Activated CD8-positive, alpha-beta memory T cell treated with anti-CD3 and anti-CD28 coated beads, Interleukin-2, amount 10 ng/mL, durations not matched to agents 7 days and 5 days (primary cell): ENCODE measurements at regions not wholly inside any gene's neighbourhood (a gene's known extent, or its start where the extent isn't known, plus 50 kb on each side); places are given as distances from the start of the nearest gene placed in this dataset.

Experiments used
- ATAC-seq: fragments of 150-1000 bp; cut with Tn5 transposase; one replicate; pipeline ENCODE4 v1.10.0; 2021; ENCODE audit warnings: moderate library complexity
- CTCF ChIA-PET: fragments of 350-600 bp; sonication (Branson Sonifier 250); formaldehyde crosslinking; loops from one replicate; lab custom pipeline; 2021; ENCODE audit warnings: antibody characterized with exemption; lab: Charles Lee
- DNase-seq: peaks from one replicate; pipeline ENCODE4 v3.0.0-alpha.2; 2020
- H3K27ac Mint-ChIP-seq: one replicate; pipeline ENCODE4 v1.8.0; 2021; ENCODE audit warnings: mild to moderate bottlenecking, mixed read lengths
- H3K27me3 Mint-ChIP-seq: one replicate; pipeline ENCODE4 v1.8.0; 2021; ENCODE audit warnings: mixed read lengths
- H3K36me3 Mint-ChIP-seq: one replicate; pipeline ENCODE4 v1.8.0; 2021; ENCODE audit warnings: mild to moderate bottlenecking, mixed read lengths
- H3K4me1 Mint-ChIP-seq: one replicate; pipeline ENCODE4 v1.8.0; 2021; ENCODE audit warnings: mixed read lengths
- H3K4me3 Mint-ChIP-seq: one replicate; pipeline ENCODE4 v1.8.0; 2021; ENCODE audit warnings: mild to moderate bottlenecking, moderate library complexity, mixed read lengths
- H3K9me3 Mint-ChIP-seq: one replicate; pipeline ENCODE4 v1.8.0; 2022; ENCODE audit warnings: low read depth, mixed read lengths

- H3K27me3 Mint-ChIP-seq = no peaks in the 10 kb centered on the region
- DNase-seq (no peak), ATAC-seq (no peak)
- no peak overlapping the region for H3K4me3 Mint-ChIP-seq
- H3K9me3 Mint-ChIP-seq = no peaks in the 10 kb centered on the region
- CTCF ChIA-PET = no interaction called here
- H3K36me3 Mint-ChIP-seq = no peaks in the 10 kb centered on the region
- no peak overlapping the region for H3K27ac Mint-ChIP-seq
- H3K4me1 Mint-ChIP-seq = peaks cover 12% of the 10 kb centered on the region
These were observed 122.9 kb upstream of the COPS8 start for GRCh38 chr2:236962816-236963215.

GRCh38 chr2:236963631-236964182 is 122.0 kb upstream of the COPS8 start:
- H3K4me1 Mint-ChIP-seq = peaks cover 21% of the 10 kb centered on the region
- H3K27ac Mint-ChIP-seq = no peak overlapping the region
- H3K9me3 Mint-ChIP-seq = no peaks in the 10 kb centered on the region
- no peaks in the 10 kb centered on the region for H3K36me3 Mint-ChIP-seq
- CTCF ChIA-PET = no interaction called here
- H3K4me3 Mint-ChIP-seq = no peak overlapping the region
- ATAC-seq (no peak), DNase-seq (no peak)
- no peaks in the 10 kb centered on the region for H3K27me3 Mint-ChIP-seq

- CTCF ChIA-PET = no interaction called here
- no peak for DNase-seq
- H3K4me3 Mint-ChIP-seq = no peak overlapping the region
- H3K9me3 Mint-ChIP-seq = no peaks in the 10 kb centered on the region
- no peaks in the 10 kb centered on the region for H3K36me3 Mint-ChIP-seq
- no peak overlapping the region for H3K27ac Mint-ChIP-seq
- H3K27me3 Mint-ChIP-seq = no peaks in the 10 kb centered on the region
- H3K4me1 Mint-ChIP-seq = peaks cover 27% of the 10 kb centered on the region
- no peak for ATAC-seq
These were observed 121.4 kb upstream of the COPS8 start for GRCh38 chr2:236964291-236964690.

GRCh38 chr2:236965021-236965840 is 120.5 kb upstream of the COPS8 start:
- Mint-ChIP-seq H3K4me1 (peaks cover 36% of the 10 kb centered on the region), H3K27ac (no peak overlapping the region), H3K36me3 (no peaks in the 10 kb centered on the region), H3K9me3 (no peaks in the 10 kb centered on the region), H3K4me3 (no peak overlapping the region), H3K27me3 (no peaks in the 10 kb centered on the region)
- CTCF ChIA-PET = no interaction called here
- DNase-seq = no peak
- ATAC-seq = no peak

GRCh38 chr2:236965841-236966096 is 119.9 kb upstream of the COPS8 start:
- Mint-ChIP-seq H3K4me3 (no peak overlapping the region), H3K9me3 (no peaks in the 10 kb centered on the region), H3K36me3 (no peaks in the 10 kb centered on the region), H3K27me3 (no peaks in the 10 kb centered on the region), H3K27ac (no peak overlapping the region), H3K4me1 (peaks cover 38% of the 10 kb centered on the region)
- no peak for ATAC-seq
- no peak for DNase-seq
- CTCF ChIA-PET = no interaction called here

- CTCF ChIA-PET = no interaction called here
- no peak overlapping the region for H3K4me3 Mint-ChIP-seq
- DNase-seq (no peak), ATAC-seq (no peak)
- H3K27ac Mint-ChIP-seq = no peak overlapping the region
- peaks cover 38% of the 10 kb centered on the region for H3K4me1 Mint-ChIP-seq
- H3K9me3 Mint-ChIP-seq = no peaks in the 10 kb centered on the region
- H3K36me3 Mint-ChIP-seq = no peaks in the 10 kb centered on the region
- no peaks in the 10 kb centered on the region for H3K27me3 Mint-ChIP-seq
These were observed 118.2 kb upstream of the COPS8 start for GRCh38 chr2:236967499-236967783.

- no peaks in the 10 kb centered on the region for H3K9me3 Mint-ChIP-seq
- H3K36me3 Mint-ChIP-seq = no peaks in the 10 kb centered on the region
- H3K27me3 Mint-ChIP-seq = peaks cover 2% of the 10 kb centered on the region
- peaks cover 38% of the 10 kb centered on the region for H3K4me1 Mint-ChIP-seq
- no peak overlapping the region for H3K4me3 Mint-ChIP-seq
- DNase-seq (peak; percentile 65), ATAC-seq (peak; percentile 71)
- H3K27ac Mint-ChIP-seq = peak overlapping the region; percentile 61
- CTCF ChIA-PET = no interaction called here
These were observed 117.4 kb upstream of the COPS8 start for GRCh38 chr2:236968101-236968879.

GRCh38 chr2:236968880-236969534 is 116.7 kb upstream of the COPS8 start:
- H3K36me3 Mint-ChIP-seq = no peaks in the 10 kb centered on the region
- DNase-seq (no peak), ATAC-seq (no peak)
- no peaks in the 10 kb centered on the region for H3K9me3 Mint-ChIP-seq
- peaks cover 2% of the 10 kb centered on the region for H3K27me3 Mint-ChIP-seq
- peaks cover 38% of the 10 kb centered on the region for H3K4me1 Mint-ChIP-seq
- no peak overlapping the region for H3K4me3 Mint-ChIP-seq
- H3K27ac Mint-ChIP-seq = peak overlapping the region; percentile 71
- CTCF ChIA-PET = no interaction called here

GRCh38 chr2:236969767-236970655 is 115.7 kb upstream of the COPS8 start:
- Mint-ChIP-seq H3K9me3 (no peaks in the 10 kb centered on the region), H3K4me3 (peak overlapping the region; percentile 6), H3K27ac (peak overlapping the region; percentile 71), H3K4me1 (peaks cover 38% of the 10 kb centered on the region), H3K36me3 (no peaks in the 10 kb centered on the region), H3K27me3 (peaks cover 2% of the 10 kb centered on the region)
- DNase-seq (no peak), ATAC-seq (peak; percentile 35)
- CTCF ChIA-PET = interaction anchor here (1.0 kb wide), 1 partner anchor 13 kb away, joined by 3 read pairs; no protein-coding TSS in a partner anchor

- H3K9me3 Mint-ChIP-seq = no peaks in the 10 kb centered on the region
- no peak overlapping the region for H3K27ac Mint-ChIP-seq
- ATAC-seq = no peak
- H3K4me1 Mint-ChIP-seq = peaks cover 38% of the 10 kb centered on the region
- no peak overlapping the region for H3K4me3 Mint-ChIP-seq
- peaks cover 2% of the 10 kb centered on the region for H3K27me3 Mint-ChIP-seq
- CTCF ChIA-PET = interaction anchor here (1.0 kb wide), 1 partner anchor 14 kb away, joined by 3 read pairs; no protein-coding TSS in a partner anchor
- H3K36me3 Mint-ChIP-seq = no peaks in the 10 kb centered on the region
- no peak for DNase-seq
These were observed 115.1 kb upstream of the COPS8 start for GRCh38 chr2:236970656-236971010.

- Mint-ChIP-seq H3K27me3 (peaks cover 5% of the 10 kb centered on the region), H3K27ac (no peak overlapping the region), H3K9me3 (no peaks in the 10 kb centered on the region), H3K36me3 (no peaks in the 10 kb centered on the region), H3K4me1 (peaks cover 38% of the 10 kb centered on the region), H3K4me3 (no peak overlapping the region)
- no peak for ATAC-seq
- CTCF ChIA-PET = no interaction called here
- peak; percentile 30 for DNase-seq
These were observed 114.4 kb upstream of the COPS8 start for GRCh38 chr2:236971131-236971821.

- Mint-ChIP-seq H3K27me3 (peaks cover 8% of the 10 kb centered on the region), H3K36me3 (no peaks in the 10 kb centered on the region), H3K9me3 (no peaks in the 10 kb centered on the region), H3K27ac (no peak overlapping the region), H3K4me3 (no peak overlapping the region), H3K4me1 (peaks cover 34% of the 10 kb centered on the region)
- CTCF ChIA-PET = no interaction called here
- ATAC-seq (no peak), DNase-seq (peak; percentile 26)
These were observed 113.7 kb upstream of the COPS8 start for GRCh38 chr2:236971919-236972381.
